ENCODE measurements at regions not wholly inside any gene's neighbourhood (a gene's known extent, or its start where the extent isn't known, plus 50 kb on each side); places are given as distances from the start of the nearest gene placed in this dataset.

DNA sequence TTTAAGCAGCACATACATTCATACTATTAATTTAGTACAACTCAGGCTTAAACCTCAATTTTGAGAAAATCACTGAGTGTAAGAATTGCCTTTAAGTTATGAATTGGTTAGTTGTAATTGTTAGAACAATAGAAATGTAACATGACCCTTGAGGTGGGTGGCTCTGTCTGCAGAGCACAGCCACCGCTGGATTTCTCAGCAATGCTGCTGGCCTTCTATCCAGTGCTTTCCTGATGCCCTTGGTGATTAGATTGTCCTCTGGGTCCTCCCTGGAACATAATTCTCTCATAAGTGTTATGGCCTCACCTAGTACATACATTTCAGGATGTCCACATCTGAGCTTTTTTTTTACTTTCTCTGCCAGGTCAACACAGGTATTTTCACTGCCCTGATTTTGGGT is 213.2 kb downstream of the SLC7A11 start:
- TF ChIP-seq CBX3 (IDR thresholded peaks at IDR 0.05; ENCODE audit: borderline replicate concordance, low read depth) (no peak), ASH2L (IDR thresholded peaks at IDR 0.05; ENCODE audit: borderline replicate concordance, low read depth) (no peak), EZH2 (IDR thresholded peaks at IDR 0.05; ENCODE audit: borderline replicate concordance, control insufficient read depth, low read depth, low read length) (no peak), HCFC1 (IDR thresholded peaks at IDR 0.05; ENCODE audit: low read length) (no peak), POLR2A (IDR thresholded peaks at IDR 0.05; ENCODE audit: low read depth, low read length) (no peak), CTCF (IDR thresholded peaks at IDR 0.05 in 2 of 3, conservative IDR thresholded peaks at IDR 0.05 in 1 of 3; ENCODE audit: control insufficient read depth in 2 of 3, extremely low read depth in 1 of 3, insufficient read depth in 1 of 3, low read depth in 3 of 3, low read length in 3 of 3) (no peak), FOXM1 (IDR thresholded peaks at IDR 0.05; ENCODE audit: low read depth, low read length) (no peak), GABPA (IDR thresholded peaks at IDR 0.05; ENCODE audit: low read depth) (no peak), NFIC (IDR thresholded peaks at IDR 0.05; ENCODE audit: low read depth, low read length) (no peak), RFX5 (IDR thresholded peaks at IDR 0.05; ENCODE audit: low read depth, low read length) (no peak), EGR1 (IDR thresholded peaks at IDR 0.05; ENCODE audit: borderline replicate concordance in 1 of 2, low read depth in 2 of 2, low read length in 2 of 2) (no peak)

Data from GM12878 (cell line).